Trophoblast cell (in vitro differentiated cells and primary cell): ENCODE measurements at regions not wholly inside any gene's neighbourhood (a gene's known extent, or its start where the extent isn't known, plus 50 kb on each side); places are given as distances from the start of the nearest gene placed in this dataset.
A peak's percentile ranks its signal among the peaks of the same experiment; 100 is the strongest.

Source experiments
- DNase-seq, 2 donors: peaks; one replicate each; pipeline ENCODE4 v3.0.0-alpha.2; 2016
- H2AFZ ChIP-seq: 2 replicates; pipeline ENCODE4 v1.6.1; 2013; ENCODE audit warnings: low read length, moderate library complexity, mild to moderate bottlenecking; ENCODE audit not compliant: insufficient read depth, poor library complexity
- H2AK5ac ChIP-seq: 2 replicates; pipeline ENCODE4 v1.6.1; 2013; ENCODE audit warnings: mild to moderate bottlenecking, low read length
- H2BK120ac ChIP-seq: 2 replicates; pipeline ENCODE4 v1.6.1; 2013; ENCODE audit warnings: low read length, mild to moderate bottlenecking, moderate library complexity; ENCODE audit not compliant: insufficient read depth, poor library complexity
- H2BK12ac ChIP-seq: 2 replicates; pipeline ENCODE4 v1.6.1; 2013; ENCODE audit warnings: mild to moderate bottlenecking, low read length, moderate library complexity
- H2BK5ac ChIP-seq: 2 replicates; pipeline ENCODE4 v1.6.1; 2013; ENCODE audit warnings: low read length, low read depth, moderate library complexity, mild to moderate bottlenecking; ENCODE audit not compliant: poor library complexity
- H3K14ac ChIP-seq: 2 replicates; pipeline ENCODE4 v1.6.1; 2013; ENCODE audit warnings: mild to moderate bottlenecking, low read length
- H3K18ac ChIP-seq: 2 replicates; pipeline ENCODE4 v1.6.1; 2013; ENCODE audit warnings: mild to moderate bottlenecking, low read length
- H3K23ac ChIP-seq: 2 replicates; pipeline ENCODE4 v1.6.1; 2013; ENCODE audit warnings: low read length
- H3K27ac ChIP-seq: 2 replicates; pipeline ENCODE4 v1.5.1; 2013; ENCODE audit warnings: low read depth, mild to moderate bottlenecking, inconsistent platforms, low read length, moderate library complexity
- H3K27me3 ChIP-seq: 2 replicates; pipeline ENCODE4 v1.6.1; 2013; ENCODE audit warnings: inconsistent platforms, mild to moderate bottlenecking, low read length, moderate library complexity; ENCODE audit not compliant: insufficient read depth
- H3K36me3 ChIP-seq, 2 experiments: 1 replicate in 1 of 2; 2 replicates in 1 of 2; pipeline ENCODE4 v1.6.1; 2013; ENCODE audit warnings: low read length in 2 of 2, mild to moderate bottlenecking in 2 of 2, moderate library complexity in 1 of 2; ENCODE audit not compliant: insufficient read depth in 2 of 2, control insufficient read depth in 1 of 2
- H3K4ac ChIP-seq: 2 replicates; pipeline ENCODE4 v1.6.1; 2013; ENCODE audit warnings: low read depth, mild to moderate bottlenecking, low read length, moderate library complexity
- H3K4me1 ChIP-seq, 2 experiments: 1 replicate in 1 of 2; 2 replicates in 1 of 2; pipeline ENCODE4 v1.6.1; 2013; ENCODE audit warnings: low read length in 2 of 2, mild to moderate bottlenecking in 2 of 2, moderate library complexity in 1 of 2; ENCODE audit not compliant: insufficient read depth in 2 of 2, control insufficient read depth in 1 of 2
- H3K4me2 ChIP-seq: 2 replicates; pipeline ENCODE4 v1.6.1; 2013; ENCODE audit warnings: inconsistent platforms, mild to moderate bottlenecking, low read length, moderate library complexity
- H3K4me3 ChIP-seq: 2 replicates; pipeline ENCODE4 v1.5.1; 2013; ENCODE audit warnings: mild to moderate bottlenecking, low read depth, low read length, inconsistent platforms
- H3K79me1 ChIP-seq: one replicate; pipeline ENCODE4 v1.6.1; 2013; ENCODE audit warnings: low read length
- H3K79me2 ChIP-seq: 2 replicates; pipeline ENCODE4 v1.6.1; 2013; ENCODE audit warnings: low read length, mild to moderate bottlenecking; ENCODE audit not compliant: control insufficient read depth, insufficient read depth, poor library complexity
- H3K9ac ChIP-seq: 2 replicates; pipeline ENCODE4 v1.6.1; 2013; ENCODE audit warnings: mild to moderate bottlenecking, low read length
- H3K9me3 ChIP-seq: 2 replicates; pipeline ENCODE4 v1.6.1; 2013; ENCODE audit warnings: low read depth, mild to moderate bottlenecking, control low read depth, inconsistent platforms, low read length; ENCODE audit not compliant: insufficient read depth
- H4K12ac ChIP-seq: 2 replicates; pipeline ENCODE4 v1.6.1; 2013; ENCODE audit warnings: low read depth, mild to moderate bottlenecking, low read length, moderate library complexity
- H4K8ac ChIP-seq: 2 replicates; pipeline ENCODE4 v1.6.1; 2013; ENCODE audit warnings: low read depth, mild to moderate bottlenecking, low read length, moderate library complexity
- H4K91ac ChIP-seq: one replicate; pipeline ENCODE4 v1.6.1; 2013; ENCODE audit warnings: low read depth, mild to moderate bottlenecking, low read length, moderate library complexity
- WGBS: extraction: QIAGEN DNeasy Blood & Tissue Kit; methylation state at CpG from one replicate; pipeline ENCODE4 v1.1.7; 2013; ENCODE audit warnings: missing lambda C conversion rate; ENCODE audit not compliant: insufficient read length, insufficient coverage; ENCODE audit errors: extremely low coverage; 5-methylcytosine and 5-hydroxymethylcytosine counted together

DNA sequence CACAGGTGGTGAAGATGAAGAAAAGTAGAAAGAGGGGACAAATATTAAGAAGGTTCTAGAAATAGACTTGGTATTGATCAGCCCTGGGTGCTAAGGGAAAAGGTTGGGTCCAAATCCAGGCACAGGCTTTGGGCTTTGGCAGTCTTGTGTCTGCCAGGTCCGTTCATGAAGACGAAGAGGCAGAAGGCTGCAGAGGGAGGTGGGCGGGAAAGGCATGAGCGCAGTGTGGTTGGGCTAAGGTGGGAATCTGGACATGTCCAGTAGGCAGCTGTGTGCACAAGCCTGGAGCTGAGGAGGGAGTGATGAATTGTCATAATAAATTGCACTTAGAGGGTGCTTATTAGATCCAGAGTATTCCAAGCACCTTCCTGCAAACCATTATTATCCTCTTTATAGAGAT is 105.7 kb upstream of the TEX51 start:
- Histone ChIP-seq H3K4me2 (no peak overlapping the region), H2BK5ac (no peak overlapping the region), H3K4ac (no peak overlapping the region), H2AFZ (no peak overlapping the region), H2BK120ac (no peak overlapping the region), H2AK5ac (no peak overlapping the region), H2BK12ac (no peak overlapping the region), H3K4me1 (no peaks in the 10 kb centered on the region), H3K9me3 (peaks cover 1% of the 10 kb centered on the region), H3K79me1 (no peaks in the 10 kb centered on the region), H3K9ac (no peak overlapping the region), H4K91ac (no peak overlapping the region), H3K18ac (no peak overlapping the region), H3K27ac (no peak overlapping the region), H3K4me3 (no peak overlapping the region), H3K79me2 (no peaks in the 10 kb centered on the region), H3K36me3 (no peaks in the 10 kb centered on the region), H3K23ac (no peak overlapping the region), H4K8ac (no peak overlapping the region), H3K27me3 (no peaks in the 10 kb centered on the region), H4K12ac (no peak overlapping the region), H3K14ac (no peak overlapping the region)
- no peak for DNase-seq
- WGBS, result no CpG with 5 or more reads among the region's 4 CpGs

- no peaks in the 10 kb centered on the region for H3K4me1 ChIP-seq
- no peaks in the 10 kb centered on the region for H3K36me3 ChIP-seq
- no peak overlapping the region for H2BK12ac ChIP-seq
- H3K27ac ChIP-seq, result no peak overlapping the region
- H4K8ac ChIP-seq, result no peak overlapping the region
- no peak overlapping the region for H3K4me2 ChIP-seq
- peaks cover 1% of the 10 kb centered on the region for H3K9me3 ChIP-seq
- H2AFZ ChIP-seq, result no peak overlapping the region
- H3K9ac ChIP-seq, result no peak overlapping the region
- H4K12ac ChIP-seq, result no peak overlapping the region
- no peak overlapping the region for H2BK120ac ChIP-seq
- H3K27me3 ChIP-seq, result no peaks in the 10 kb centered on the region
- H3K14ac ChIP-seq, result no peak overlapping the region
- H2AK5ac ChIP-seq, result no peak overlapping the region
- no peak overlapping the region for H3K23ac ChIP-seq
- H3K79me1 ChIP-seq, result no peaks in the 10 kb centered on the region
- no peak overlapping the region for H3K4ac ChIP-seq
- no peak overlapping the region for H4K91ac ChIP-seq
- no peaks in the 10 kb centered on the region for H3K79me2 ChIP-seq
- no peak for DNase-seq
- no peak overlapping the region for H3K18ac ChIP-seq
- peak overlapping the region; percentile 36 for H3K4me3 ChIP-seq
- no CpG with 5 or more reads among the region's 10 CpGs for WGBS
- H2BK5ac ChIP-seq, result no peak overlapping the region
Observed at GRCh38 chr2:126793885-126794613, 104.6 kb upstream of the TEX51 start.

- H2BK5ac ChIP-seq, result no peak overlapping the region
- no peak overlapping the region for H4K91ac ChIP-seq
- no peak overlapping the region for H4K12ac ChIP-seq
- H3K27ac ChIP-seq, result no peak overlapping the region
- DNase-seq, result no peak
- no peak overlapping the region for H2AFZ ChIP-seq
- H3K18ac ChIP-seq, result no peak overlapping the region
- no peaks in the 10 kb centered on the region for H3K4me1 ChIP-seq
- no peak overlapping the region for H3K4me3 ChIP-seq
- no peak overlapping the region for H4K8ac ChIP-seq
- WGBS, result no CpG with 5 or more reads among the region's 8 CpGs
- no peak overlapping the region for H3K4ac ChIP-seq
- H3K9me3 ChIP-seq, result peaks cover 1% of the 10 kb centered on the region
- no peak overlapping the region for H3K4me2 ChIP-seq
- no peaks in the 10 kb centered on the region for H3K27me3 ChIP-seq
- H3K79me2 ChIP-seq, result no peaks in the 10 kb centered on the region
- no peak overlapping the region for H2BK12ac ChIP-seq
- no peak overlapping the region for H3K9ac ChIP-seq
- no peak overlapping the region for H2AK5ac ChIP-seq
- no peak overlapping the region for H3K23ac ChIP-seq
- H3K14ac ChIP-seq, result no peak overlapping the region
- H2BK120ac ChIP-seq, result no peak overlapping the region
- H3K36me3 ChIP-seq, result no peaks in the 10 kb centered on the region
- no peaks in the 10 kb centered on the region for H3K79me1 ChIP-seq
Observed at GRCh38 chr2:126795656-126796055, 103.0 kb upstream of the TEX51 start.

DNA sequence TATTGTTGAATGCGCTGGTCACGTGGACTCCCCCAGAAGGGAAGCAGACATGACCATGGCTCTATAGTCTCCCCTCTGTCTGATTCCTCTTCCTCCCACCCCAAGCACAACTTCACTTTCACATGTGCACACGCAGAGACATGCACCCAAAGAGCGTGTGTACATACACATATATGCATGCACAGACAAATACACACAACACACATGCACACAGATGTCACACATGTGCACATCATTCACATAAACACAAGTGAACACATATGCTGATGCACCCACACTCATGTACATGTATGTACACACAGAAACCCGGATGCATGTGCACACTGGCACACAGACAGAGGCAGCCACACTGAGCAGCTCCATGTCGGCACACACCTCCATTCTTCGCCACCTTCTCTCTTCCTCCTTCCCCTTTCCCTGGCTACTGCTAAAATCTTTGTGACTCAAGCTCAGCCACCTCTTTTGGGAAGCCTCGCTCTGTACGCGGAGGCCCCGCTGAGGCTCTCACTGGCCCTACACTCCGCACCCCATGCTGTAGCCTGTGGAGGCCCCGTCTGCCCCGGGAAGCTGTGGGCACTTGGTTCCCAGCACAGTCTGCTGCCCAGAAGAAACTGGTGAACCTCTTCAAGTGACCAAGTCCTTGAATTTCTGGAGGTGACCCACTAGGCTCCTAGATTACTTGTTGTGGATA is 101.6 kb upstream of the TEX51 start:
- no peaks in the 10 kb centered on the region for H3K36me3 ChIP-seq
- no peak overlapping the region for H2AK5ac ChIP-seq
- no peak overlapping the region for H2AFZ ChIP-seq
- no peak overlapping the region for H3K23ac ChIP-seq
- H2BK12ac ChIP-seq, result no peak overlapping the region
- H3K4ac ChIP-seq, result no peak overlapping the region
- H3K9me3 ChIP-seq, result peaks cover 1% of the 10 kb centered on the region
- H3K4me3 ChIP-seq, result peak overlapping the region; percentile 40
- H3K4me1 ChIP-seq, result no peaks in the 10 kb centered on the region
- H4K91ac ChIP-seq, result no peak overlapping the region
- no peak overlapping the region for H4K12ac ChIP-seq
- H3K18ac ChIP-seq, result no peak overlapping the region
- no peak overlapping the region for H4K8ac ChIP-seq
- H3K4me2 ChIP-seq, result no peak overlapping the region
- H3K79me1 ChIP-seq, result no peaks in the 10 kb centered on the region
- H3K9ac ChIP-seq, result no peak overlapping the region
- no peak overlapping the region for H2BK5ac ChIP-seq
- H2BK120ac ChIP-seq, result no peak overlapping the region
- WGBS, result no CpG with 5 or more reads among the region's 14 CpGs
- H3K79me2 ChIP-seq, result no peaks in the 10 kb centered on the region
- no peak overlapping the region for H3K27ac ChIP-seq
- no peak for DNase-seq
- no peaks in the 10 kb centered on the region for H3K27me3 ChIP-seq
- H3K14ac ChIP-seq, result no peak overlapping the region
